ENCODE measurements at regions not wholly inside any gene's neighbourhood (a gene's known extent, or its start where the extent isn't known, plus 50 kb on each side); places are given as distances from the start of the nearest gene placed in this dataset.

- H3K4me2 ChIP-seq (ENCODE audit: low read length): no peak overlapping the region
- no peaks in the 10 kb centered on the region for H3K9me3 ChIP-seq (ENCODE audit: control insufficient read depth in 1 of 2, insufficient read depth in 1 of 2, low read depth in 1 of 2, low read length in 2 of 2)
- peaks cover 25 to 46% of the 10 kb centered on the region in 2 experiments for H3K4me1 ChIP-seq (ENCODE audit: control insufficient read depth in 1 of 2, insufficient read depth in 2 of 2, low read length in 2 of 2)
- H3K27ac ChIP-seq (ENCODE audit: low read depth, low read length): no peak overlapping the region
- RAD21 ChIA-PET (ENCODE audit: low non-redundant PET in 1 of 2, low total read pairs in 2 of 2, uncharacterized antibody in 2 of 2, unreplicated experiment in 2 of 2): no interaction called here
- CTCF ChIA-PET: no interaction called here
- H2AFZ ChIP-seq (ENCODE audit: low read depth, low read length, poor library complexity, severe bottlenecking): no peak overlapping the region
- no peak for ATAC-seq
- no TSS peak for BruUV-seq (replicated peaks)
- intact Hi-C loops (cut with micrococcal nuclease): loop anchor here (5.0 kb wide), 1 partner anchor 1394 kb away; no protein-coding TSS in a partner anchor
- no peak overlapping the region for H3K9ac ChIP-seq (ENCODE audit: low read length)
- H4K20me1 ChIP-seq (ENCODE audit: insufficient read depth): no peaks in the 10 kb centered on the region
- H3K79me2 ChIP-seq (ENCODE audit: insufficient read depth, low read length): peaks cover 3% of the 10 kb centered on the region; the same call in 1 of the 2 replicates
- H3K27me3 ChIP-seq (ENCODE audit: insufficient read depth, low read length): no peaks in the 10 kb centered on the region
- DNase-seq (ENCODE audit: low read depth, low spot score): no peak
- peaks cover 0 to 5% of the 10 kb centered on the region in 2 experiments; a peak in 1 of 4 replicates for H3K36me3 ChIP-seq (ENCODE audit: control insufficient read depth in 1 of 2, insufficient read depth in 2 of 2, low read length in 2 of 2)
- TF ChIP-seq YY1 (IDR thresholded peaks at IDR 0.05; ENCODE audit: extremely low read depth, insufficient replicate concordance, low read depth, low read length): no peak
- TF ChIP-seq MAX (IDR thresholded peaks at IDR 0.05): no peak
- TF ChIP-seq ELF1 (IDR thresholded peaks at IDR 0.05; ENCODE audit: borderline replicate concordance, low read depth): no peak
- no peak for TF ChIP-seq EGR1 (IDR thresholded peaks at IDR 0.05; ENCODE audit: low read depth)
- no peak for TF ChIP-seq EZH2 (IDR thresholded peaks at IDR 0.05)
- TF ChIP-seq POLR2A (IDR thresholded peaks at IDR 0.05; ENCODE audit: borderline replicate concordance, extremely low read depth, insufficient read depth, insufficient read length): no peak
- TF ChIP-seq ZFX (IDR thresholded peaks at IDR 0.05): no peak
- no peak for TF ChIP-seq ZBTB33 (IDR thresholded peaks at IDR 0.05; ENCODE audit: extremely low read depth, insufficient replicate concordance, low read length)
- no peak for TF ChIP-seq TCF7L2 (IDR thresholded peaks at IDR 0.05; ENCODE audit: borderline replicate concordance, extremely low read depth, insufficient read depth, insufficient read length)
- TF ChIP-seq CEBPB (IDR thresholded peaks at IDR 0.05; ENCODE audit: low read depth): no peak
- no peak for TF ChIP-seq JUND (IDR thresholded peaks at IDR 0.05)
- H3K9me2 ChIP-seq (ENCODE audit: insufficient read depth): no peaks in the 10 kb centered on the region
- POLR2A ChIA-PET: no interaction called here
- no peak overlapping the region for H3K4me3 ChIP-seq (replicated peaks in 1 of 2; ENCODE audit: low read depth in 1 of 2, low read length in 2 of 2)
Measured at GRCh38 chr12:46518729-46519128, 146.2 kb upstream of the SLC38A2 start.

All from HCT116 (cell line).